Adrenal gland (tissue), 5 donors: ENCODE measurements at regions not wholly inside any gene's neighbourhood (a gene's known extent, or its start where the extent isn't known, plus 50 kb on each side); places are given as distances from the start of the nearest gene placed in this dataset.

Source experiments
- POLR2A ChIP-seq, 2 donors: fragments of 450-650 bp; IDR thresholded peaks; one replicate each; pipeline ENCODE4 v1.6.1; 2017; ENCODE audit warnings: antibody characterized with exemption in 2 of 2, mild to moderate bottlenecking in 2 of 2, moderate library complexity in 1 of 2
- TF ChIP-seq, protein P1 (sequence below), 6 experiments: fragments of 450-650 bp in 4 of 6; fragments of 200-600 bp in 2 of 6; sonication (generic) in 1 of 6; IDR thresholded peaks; 1 replicate in 5 of 6; 2 replicates in 1 of 6; pipeline versions ENCODE4 v1.5.1 to v1.8.0; 2016 to 2021; ENCODE audit warnings: antibody characterized with exemption in 6 of 6, mild to moderate bottlenecking in 2 of 6, moderate library complexity in 1 of 6
- donor health status: DM: no; HTN: no; CAD: no.

DNA sequence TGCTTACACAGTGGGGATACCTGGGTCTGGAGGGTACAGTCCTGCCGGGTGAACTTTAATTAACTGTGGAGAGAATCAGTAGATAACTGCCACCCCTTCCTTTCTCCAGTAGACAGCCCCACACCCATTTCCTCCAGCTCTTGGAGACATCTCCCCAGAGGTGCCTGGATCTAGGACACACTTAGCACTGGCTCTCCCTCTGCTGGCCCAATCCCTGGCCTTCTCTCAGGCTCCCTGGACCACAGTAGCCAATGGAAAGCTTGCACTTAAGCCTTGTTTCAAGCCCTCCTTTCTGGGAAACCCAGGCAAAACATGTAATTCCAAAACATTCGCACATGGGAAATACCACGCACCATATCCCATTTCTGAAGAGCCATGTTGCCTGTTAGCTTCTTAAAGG, 169.2 kb upstream of the GAS1 start:
- TF ChIP-seq, protein P1, sequence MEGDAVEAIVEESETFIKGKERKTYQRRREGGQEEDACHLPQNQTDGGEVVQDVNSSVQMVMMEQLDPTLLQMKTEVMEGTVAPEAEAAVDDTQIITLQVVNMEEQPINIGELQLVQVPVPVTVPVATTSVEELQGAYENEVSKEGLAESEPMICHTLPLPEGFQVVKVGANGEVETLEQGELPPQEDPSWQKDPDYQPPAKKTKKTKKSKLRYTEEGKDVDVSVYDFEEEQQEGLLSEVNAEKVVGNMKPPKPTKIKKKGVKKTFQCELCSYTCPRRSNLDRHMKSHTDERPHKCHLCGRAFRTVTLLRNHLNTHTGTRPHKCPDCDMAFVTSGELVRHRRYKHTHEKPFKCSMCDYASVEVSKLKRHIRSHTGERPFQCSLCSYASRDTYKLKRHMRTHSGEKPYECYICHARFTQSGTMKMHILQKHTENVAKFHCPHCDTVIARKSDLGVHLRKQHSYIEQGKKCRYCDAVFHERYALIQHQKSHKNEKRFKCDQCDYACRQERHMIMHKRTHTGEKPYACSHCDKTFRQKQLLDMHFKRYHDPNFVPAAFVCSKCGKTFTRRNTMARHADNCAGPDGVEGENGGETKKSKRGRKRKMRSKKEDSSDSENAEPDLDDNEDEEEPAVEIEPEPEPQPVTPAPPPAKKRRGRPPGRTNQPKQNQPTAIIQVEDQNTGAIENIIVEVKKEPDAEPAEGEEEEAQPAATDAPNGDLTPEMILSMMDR (IDR thresholded peaks at IDR 0.05) = no peak
- TF ChIP-seq POLR2A (IDR thresholded peaks at IDR 0.05) = no peak
